ENCODE measurements at regions not wholly inside any gene's neighbourhood (a gene's known extent, or its start where the extent isn't known, plus 50 kb on each side); places are given as distances from the start of the nearest gene placed in this dataset.

GRCh38 chr2:145984580-145984979, 1464.7 kb upstream of the ZEB2 start:
- DNase-seq = no peak
- Histone ChIP-seq H3K9me3 (no peaks in the 10 kb centered on the region), H3K4me1 (no peaks in the 10 kb centered on the region), H3K4me3 (no peak overlapping the region), H3K27me3 (no peaks in the 10 kb centered on the region), H3K27ac (no peak overlapping the region), H3K36me3 (no peaks in the 10 kb centered on the region)
- intact Hi-C loops (cut with DNase I) = no loop called here
- TF ChIP-seq CTCF (IDR thresholded peaks at IDR 0.05) = no peak
- peak; percentile 58 for ATAC-seq

- Histone ChIP-seq H3K36me3 (no peaks in the 10 kb centered on the region), H3K4me3 (no peak overlapping the region), H3K9me3 (no peaks in the 10 kb centered on the region), H3K27me3 (no peaks in the 10 kb centered on the region), H3K4me1 (no peaks in the 10 kb centered on the region), H3K27ac (no peak overlapping the region)
- no peak for ATAC-seq
- no peak for DNase-seq
- intact Hi-C loops (cut with DNase I) = no loop called here
- TF ChIP-seq CTCF (IDR thresholded peaks at IDR 0.05) = no peak
Measured at GRCh38 chr2:145980318-145980717, 1460.4 kb upstream of the ZEB2 start.

GRCh38 chr2:145975406-145975805, 1455.5 kb upstream of the ZEB2 start:
- no peaks in the 10 kb centered on the region for H3K9me3 ChIP-seq
- ATAC-seq = no peak
- intact Hi-C loops (cut with DNase I) = no loop called here
- no peak overlapping the region for H3K27ac ChIP-seq
- no peaks in the 10 kb centered on the region for H3K36me3 ChIP-seq
- H3K4me3 ChIP-seq = no peak overlapping the region
- TF ChIP-seq CTCF (IDR thresholded peaks at IDR 0.05) = no peak
- H3K4me1 ChIP-seq = no peaks in the 10 kb centered on the region
- DNase-seq = no peak
- no peaks in the 10 kb centered on the region for H3K27me3 ChIP-seq

GRCh38 chr2:145961846-145962245, 1441.9 kb upstream of the ZEB2 start:
- Histone ChIP-seq H3K27ac (no peak overlapping the region), H3K27me3 (no peaks in the 10 kb centered on the region), H3K4me1 (no peaks in the 10 kb centered on the region), H3K4me3 (no peak overlapping the region), H3K36me3 (no peaks in the 10 kb centered on the region), H3K9me3 (peaks cover 0 to 12% of the 10 kb centered on the region in 2 donors)
- no peak for TF ChIP-seq CTCF (IDR thresholded peaks at IDR 0.05)
- DNase-seq = no peak
- ATAC-seq = no peak
- intact Hi-C loops (cut with DNase I) = no loop called here

- Histone ChIP-seq H3K9me3 (peaks cover 0 to 18% of the 10 kb centered on the region in 2 donors), H3K36me3 (no peaks in the 10 kb centered on the region), H3K4me3 (no peak overlapping the region), H3K27ac (no peak overlapping the region), H3K4me1 (no peaks in the 10 kb centered on the region), H3K27me3 (no peaks in the 10 kb centered on the region)
- intact Hi-C loops (cut with DNase I) = no loop called here
- TF ChIP-seq CTCF (IDR thresholded peaks at IDR 0.05) = no peak
- ATAC-seq (no peak), DNase-seq (peak in 1 of 4 donors; percentile 69)
Measured at GRCh38 chr2:145960479-145961163, 1440.7 kb upstream of the ZEB2 start.

Measured in left lung (tissue), 4 donors.